ENCODE measurements at regions not wholly inside any gene's neighbourhood (a gene's known extent, or its start where the extent isn't known, plus 50 kb on each side); places are given as distances from the start of the nearest gene placed in this dataset.

DNA sequence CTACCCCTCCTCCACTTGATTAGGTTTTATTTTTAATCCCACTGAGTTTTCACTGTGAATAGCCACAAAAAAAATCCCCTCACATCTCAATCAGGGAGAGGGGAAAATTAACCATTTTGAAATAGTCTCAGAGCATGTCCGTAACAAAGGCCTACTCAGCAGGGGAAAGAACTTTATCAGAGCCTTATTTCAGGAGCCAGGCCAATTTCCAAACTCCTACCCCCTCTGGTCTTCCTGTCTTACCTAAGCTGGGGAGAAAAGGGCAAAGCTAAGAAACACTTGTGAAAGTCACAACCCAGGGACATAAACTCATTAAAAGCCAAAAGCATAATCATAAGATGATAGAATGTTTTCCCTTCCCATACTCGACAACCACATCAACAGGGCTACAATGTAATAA, 260.3 kb upstream of the DIO3 start:
- TF ChIP-seq, protein P1, sequence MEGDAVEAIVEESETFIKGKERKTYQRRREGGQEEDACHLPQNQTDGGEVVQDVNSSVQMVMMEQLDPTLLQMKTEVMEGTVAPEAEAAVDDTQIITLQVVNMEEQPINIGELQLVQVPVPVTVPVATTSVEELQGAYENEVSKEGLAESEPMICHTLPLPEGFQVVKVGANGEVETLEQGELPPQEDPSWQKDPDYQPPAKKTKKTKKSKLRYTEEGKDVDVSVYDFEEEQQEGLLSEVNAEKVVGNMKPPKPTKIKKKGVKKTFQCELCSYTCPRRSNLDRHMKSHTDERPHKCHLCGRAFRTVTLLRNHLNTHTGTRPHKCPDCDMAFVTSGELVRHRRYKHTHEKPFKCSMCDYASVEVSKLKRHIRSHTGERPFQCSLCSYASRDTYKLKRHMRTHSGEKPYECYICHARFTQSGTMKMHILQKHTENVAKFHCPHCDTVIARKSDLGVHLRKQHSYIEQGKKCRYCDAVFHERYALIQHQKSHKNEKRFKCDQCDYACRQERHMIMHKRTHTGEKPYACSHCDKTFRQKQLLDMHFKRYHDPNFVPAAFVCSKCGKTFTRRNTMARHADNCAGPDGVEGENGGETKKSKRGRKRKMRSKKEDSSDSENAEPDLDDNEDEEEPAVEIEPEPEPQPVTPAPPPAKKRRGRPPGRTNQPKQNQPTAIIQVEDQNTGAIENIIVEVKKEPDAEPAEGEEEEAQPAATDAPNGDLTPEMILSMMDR (conservative IDR thresholded peaks at IDR 0.05; ENCODE audit: low read depth, low read length), result no peak
- TF ChIP-seq SMC3 (IDR thresholded peaks at IDR 0.05; ENCODE audit: low read depth, low read length) (no peak), FOS (IDR thresholded peaks at IDR 0.05; ENCODE audit: low read depth, low read length) (no peak), POLR2A (IDR thresholded peaks at IDR 0.05; ENCODE audit: low read depth, low read length) (no peak), MAFK (IDR thresholded peaks at IDR 0.05; ENCODE audit: low read depth, low read length) (no peak), CHD1 (IDR thresholded peaks at IDR 0.05; ENCODE audit: low read depth, low read length) (no peak), MXI1 (IDR thresholded peaks at IDR 0.05; ENCODE audit: borderline replicate concordance, low read depth, low read length) (no peak), RAD21 (IDR thresholded peaks at IDR 0.05; ENCODE audit: low read length) (no peak), CEBPB (IDR thresholded peaks at IDR 0.05; ENCODE audit: low read depth, low read length) (no peak)
- TF ChIP-seq, protein P2, sequence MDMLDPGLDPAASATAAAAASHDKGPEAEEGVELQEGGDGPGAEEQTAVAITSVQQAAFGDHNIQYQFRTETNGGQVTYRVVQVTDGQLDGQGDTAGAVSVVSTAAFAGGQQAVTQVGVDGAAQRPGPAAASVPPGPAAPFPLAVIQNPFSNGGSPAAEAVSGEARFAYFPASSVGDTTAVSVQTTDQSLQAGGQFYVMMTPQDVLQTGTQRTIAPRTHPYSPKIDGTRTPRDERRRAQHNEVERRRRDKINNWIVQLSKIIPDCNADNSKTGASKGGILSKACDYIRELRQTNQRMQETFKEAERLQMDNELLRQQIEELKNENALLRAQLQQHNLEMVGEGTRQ (IDR thresholded peaks at IDR 0.05; ENCODE audit: low read depth, low read length), result no peak
